ENCODE measurements at regions not wholly inside any gene's neighbourhood (a gene's known extent, or its start where the extent isn't known, plus 50 kb on each side); places are given as distances from the start of the nearest gene placed in this dataset.
"Not testable (repeated sequence)": the region's sequence is repeated elsewhere in the genome, so short reads cannot be mapped to it uniquely, and the experiment has no call there.

- no peak for DNase-seq
Observed at GRCh38 chr4:174005422-174005821, 278.0 kb downstream of the FBXO8 start.

- no peak for DNase-seq
Observed at GRCh38 chr4:173998471-173999144, 284.9 kb downstream of the FBXO8 start.

GRCh38 chr4:173995779-173996178, 287.7 kb downstream of the FBXO8 start:
- DNase-seq: not testable (repeated sequence)

GRCh38 chr4:173991814-173992213, 291.7 kb downstream of the FBXO8 start:
- no peak for DNase-seq

GRCh38 chr4:173991316-173991715, 292.2 kb downstream of the FBXO8 start:
- DNase-seq: no peak

- DNase-seq: no peak
Observed at GRCh38 chr4:173990869-173991210, 292.6 kb downstream of the FBXO8 start.

- no peak for DNase-seq
Observed at GRCh38 chr4:173990126-173990868, 293.2 kb downstream of the FBXO8 start.

- DNase-seq: not testable (repeated sequence)
Observed at GRCh38 chr4:173963523-173963922, 319.9 kb downstream of the FBXO8 start.

GRCh38 chr4:173960398-173960797, 323.1 kb downstream of the FBXO8 start:
- no peak for DNase-seq

- DNase-seq: no peak
Observed at GRCh38 chr4:173958445-173958844, 325.0 kb downstream of the FBXO8 start.

GRCh38 chr4:173943547-173943946, 339.9 kb downstream of the FBXO8 start:
- DNase-seq: no peak

GRCh38 chr4:173940146-173940545, 343.3 kb downstream of the FBXO8 start:
- no peak for DNase-seq

- no peak for DNase-seq
Observed at GRCh38 chr4:173937631-173938270, 345.7 kb downstream of the FBXO8 start.

- DNase-seq: no peak
Observed at GRCh38 chr4:173936861-173937260, 346.6 kb downstream of the FBXO8 start.

- DNase-seq: no peak
Observed at GRCh38 chr4:173935622-173936405, 347.7 kb downstream of the FBXO8 start.

- no peak for DNase-seq
Observed at GRCh38 chr4:173934933-173935620, 348.4 kb downstream of the FBXO8 start.

- no peak for DNase-seq
Observed at GRCh38 chr4:173934201-173934600, 349.3 kb downstream of the FBXO8 start.

GRCh38 chr4:173932701-173933100, 350.8 kb downstream of the FBXO8 start:
- no peak for DNase-seq

GRCh38 chr4:173930329-173930967, 353.0 kb downstream of the FBXO8 start:
- DNase-seq: no peak

- no peak for DNase-seq
Observed at GRCh38 chr4:173929921-173930320, 353.5 kb downstream of the FBXO8 start.

- DNase-seq: no peak
Observed at GRCh38 chr4:173924561-173924960, 358.9 kb downstream of the FBXO8 start.

- DNase-seq: no peak
Observed at GRCh38 chr4:173919861-173920260, 363.6 kb downstream of the FBXO8 start.

All from hindlimb muscle (tissue), 1 donor.